HepG2 (cell line): ENCODE measurements at regions not wholly inside any gene's neighbourhood (a gene's known extent, or its start where the extent isn't known, plus 50 kb on each side); places are given as distances from the start of the nearest gene placed in this dataset.

Source experiments
- ATAC-seq: fragments of 200-7000 bp; cut with Tn5 transposase; 3 replicates; pipeline ENCODE4 v1.9.1; 2020; ENCODE audit warnings: mild to moderate bottlenecking, moderate library complexity
- BruUV-seq: library from RNA; stranded (reverse); fragments of 400-500 nt; replicated peaks from 2 replicates; lab custom pipeline; 2021; lab: Mats Ljungman, UMichigan
- CTCF ChIA-PET: fragments of 300-600 bp; formaldehyde crosslinking; extraction: SDS; loops from one replicate; lab custom pipeline; 2021; ENCODE audit warnings: low total read pairs, inconsistent platforms, low intra/inter-chr PET ratio; lab: Yijun Ruan, JAX
- POLR2A ChIA-PET: fragments of 350-600 bp; sonication (Branson Sonifier 250); formaldehyde crosslinking; loops from one replicate; lab custom pipeline; 2020; ENCODE audit warnings: antibody characterized with exemption, inconsistent platforms; lab: Yijun Ruan, JAX
- DNase-seq: peaks from one replicate; pipeline ENCODE4 v3.0.0-alpha.2; 2015; ENCODE audit warnings: low spot score
- FAIRE-seq: peaks from 3 replicates; lab custom pipeline; 2011; peaks lifted over from hg19 to GRCh38; lab: Jason Lieb, UNC
- H2AFZ ChIP-seq: one replicate; pipeline ENCODE4 v1.6.1; 2011; ENCODE audit warnings: low read length, inconsistent platforms
- H3K27ac ChIP-seq: fragments of 300-600 bp; 3 replicates; pipeline ENCODE4 v1.8.0; 2011; ENCODE audit warnings: mixed run types, mild to moderate bottlenecking, mixed read lengths, low read length, inconsistent platforms; ENCODE audit not compliant: insufficient read depth; ENCODE audit errors: extremely low read length
- H3K27me3 ChIP-seq, 2 experiments: fragments of 200-600 bp in 1 of 2; 2 replicates in 1 of 2; 3 replicates in 1 of 2; pipeline versions ENCODE4 v1.6.0 to v1.8.0; 2011; ENCODE audit warnings: low read length in 2 of 2, mild to moderate bottlenecking in 2 of 2, moderate library complexity in 2 of 2, inconsistent platforms in 1 of 2; ENCODE audit not compliant: insufficient read depth in 2 of 2, control insufficient read depth in 1 of 2
- H3K36me3 ChIP-seq, 2 experiments: fragments of 200-600 bp in 1 of 2; replicated peaks in 1 of 2; 2 replicates in 1 of 2; 3 replicates in 1 of 2; pipeline versions ENCODE4 v1.5.1 to v1.8.0; 2011; ENCODE audit warnings: low read length in 2 of 2, inconsistent platforms in 1 of 2; ENCODE audit not compliant: insufficient read depth in 2 of 2, control insufficient read depth in 1 of 2
- H3K4me1 ChIP-seq: 2 replicates; pipeline ENCODE4 v1.5.1; 2012; ENCODE audit warnings: low read length, inconsistent platforms; ENCODE audit not compliant: insufficient read depth
- H3K4me2 ChIP-seq: 2 replicates; pipeline ENCODE4 v1.6.0; 2011; ENCODE audit warnings: low read depth, low read length, inconsistent platforms
- H3K4me3 ChIP-seq, 3 experiments: fragments of 200-600 bp in 1 of 3; sonication (generic), shearing (Covaris generic) in 1 of 3; replicated peaks in 1 of 3; 2 replicates each; pipeline ENCODE4 v1.5.1; 2011 to 2016; ENCODE audit warnings: low read length in 3 of 3, inconsistent platforms in 2 of 3, low read depth in 2 of 3, mild to moderate bottlenecking in 2 of 3, control low read depth in 1 of 3, mixed read lengths in 1 of 3; ENCODE audit not compliant: insufficient read depth in 1 of 3
- H3K79me2 ChIP-seq: one replicate; pipeline ENCODE4 v1.6.1; 2011; ENCODE audit warnings: low read length, inconsistent platforms; ENCODE audit not compliant: insufficient read depth
- H3K9ac ChIP-seq: 2 replicates; pipeline ENCODE4 v1.6.0; 2011; ENCODE audit warnings: mild to moderate bottlenecking, low read depth, low read length, inconsistent platforms; ENCODE audit not compliant: insufficient read depth
- H3K9me3 ChIP-seq: 2 replicates; pipeline ENCODE4 v1.5.1; 2012; ENCODE audit warnings: mild to moderate bottlenecking, low read length
- H4K20me1 ChIP-seq: 2 replicates; pipeline ENCODE4 v1.6.0; 2011; ENCODE audit warnings: inconsistent platforms, mild to moderate bottlenecking, low read length, moderate library complexity; ENCODE audit not compliant: insufficient read depth
- CREM ChIP-seq, 2 experiments: sonication (generic) in 1 of 2; formaldehyde crosslinking in 1 of 2; IDR thresholded peaks; 2 replicates each; pipeline versions ENCODE4 v1.4.0 to v1.6.1; 2016 to 2020; ENCODE audit warnings: antibody characterized with exemption in 1 of 2, mild to moderate bottlenecking in 1 of 2, missing genetic modification reagents in 1 of 2
- FOXJ3 ChIP-seq: sonication (generic); formaldehyde crosslinking; IDR thresholded peaks from 2 replicates; pipeline ENCODE4 v1.4.0; 2020; ENCODE audit warnings: missing genetic modification reagents, mild to moderate bottlenecking, borderline replicate concordance
- GFI1 ChIP-seq: sonication (generic); formaldehyde crosslinking; IDR thresholded peaks from 2 replicates; pipeline ENCODE4 v1.5.0; 2020; ENCODE audit warnings: missing genetic modification reagents, mild to moderate bottlenecking, borderline replicate concordance
- JARID2 ChIP-seq: sonication (generic); formaldehyde crosslinking; IDR thresholded peaks from 2 replicates; pipeline ENCODE4 v1.8.1; 2023; ENCODE audit warnings: missing genetic modification reagents, inconsistent platforms; ENCODE audit not compliant: insufficient replicate concordance
- NFYC ChIP-seq: IDR thresholded peaks from 2 replicates; pipeline ENCODE4 v1.6.1; 2016; ENCODE audit warnings: missing genetic modification reagents, missing compliant biosample characterization
- NR2F6 ChIP-seq, 2 experiments: IDR thresholded peaks; 2 replicates each; pipeline ENCODE4 v1.6.1; 2016; ENCODE audit warnings: antibody characterized with exemption in 1 of 2, mild to moderate bottlenecking in 1 of 2
- POLR2A ChIP-seq, 2 experiments: IDR thresholded peaks; 2 replicates each; pipeline ENCODE4 v1.6.1; 2011; ENCODE audit warnings: low read depth in 2 of 2, low read length in 2 of 2, mild to moderate bottlenecking in 1 of 2, moderate library complexity in 1 of 2; ENCODE audit not compliant: insufficient read depth in 1 of 2
- SRSF1 ChIP-seq: fragments of 200-400 bp; formaldehyde crosslinking; optimal IDR thresholded peaks from 2 replicates; pipeline ENCODE3; 2017; ENCODE audit warnings: mild to moderate bottlenecking, low read depth, low read length, moderate library complexity
- TSC22D2 ChIP-seq: sonication (generic); formaldehyde crosslinking; IDR thresholded peaks from 2 replicates; pipeline ENCODE4 v1.5.1; 2020; ENCODE audit warnings: missing genetic modification reagents, mild to moderate bottlenecking, borderline replicate concordance
- ZNF569 ChIP-seq: sonication (generic); formaldehyde crosslinking; IDR thresholded peaks from 2 replicates; pipeline ENCODE4 v1.5.0; 2020; ENCODE audit warnings: mild to moderate bottlenecking, missing genetic modification reagents, moderate library complexity, borderline replicate concordance
- ZNF607 ChIP-seq: sonication (generic); formaldehyde crosslinking; IDR thresholded peaks from 2 replicates; pipeline ENCODE4 v1.5.1; 2020; ENCODE audit warnings: missing genetic modification reagents, mild to moderate bottlenecking, borderline replicate concordance
- ZNF720 ChIP-seq: sonication (generic); formaldehyde crosslinking; IDR thresholded peaks from 2 replicates; pipeline ENCODE4 v1.4.0; 2020; ENCODE audit warnings: missing genetic modification reagents
- ZNF749 ChIP-seq: sonication (generic); formaldehyde crosslinking; IDR thresholded peaks from 2 replicates; pipeline ENCODE4 v1.8.0; 2022; ENCODE audit warnings: mild to moderate bottlenecking, missing genetic modification reagents, moderate library complexity, borderline replicate concordance
- WGBS: methylation state at CpG from one replicate; pipeline ENCODE4 v1.1.6; 2017; ENCODE audit warnings: low lambda C conversion rate; 5-methylcytosine and 5-hydroxymethylcytosine counted together
- in situ Hi-C: cut with HindIII; loops from 2 replicates; pipeline ENCODE4 v1.10.0; 2017; ENCODE audit warnings: low pct_unique_long_range_greater_than_20kb; ENCODE audit not compliant: extremely low pct_ligation_motif_present
- intact Hi-C: fragments of 100-400 bp; cut with micrococcal nuclease; formaldehyde crosslinking; loops from one replicate; pipeline ENCODE4 v1.10.0; 2022; ENCODE audit not compliant: unreplicated experiment
- TF ChIP-seq, protein P1 (sequence below): sonication (generic); formaldehyde crosslinking; IDR thresholded peaks from 2 replicates; pipeline ENCODE4 v1.4.0; 2020; ENCODE audit warnings: missing genetic modification reagents
- TF ChIP-seq, protein P2 (sequence below): sonication (generic); formaldehyde crosslinking; IDR thresholded peaks from 2 replicates; pipeline ENCODE4 v1.5.0; 2020; ENCODE audit warnings: mild to moderate bottlenecking, missing genetic modification reagents, borderline replicate concordance
- TF ChIP-seq, protein P3 (sequence below): sonication (generic); formaldehyde crosslinking; IDR thresholded peaks from 2 replicates; pipeline ENCODE4 v1.8.1; 2023; ENCODE audit warnings: mild to moderate bottlenecking, moderate library complexity, missing genetic modification reagents
- TF ChIP-seq, protein P4 (sequence below): sonication (generic); formaldehyde crosslinking; IDR thresholded peaks from 2 replicates; pipeline ENCODE4 v1.4.0; 2020; ENCODE audit warnings: mild to moderate bottlenecking, missing genetic modification reagents

DNA sequence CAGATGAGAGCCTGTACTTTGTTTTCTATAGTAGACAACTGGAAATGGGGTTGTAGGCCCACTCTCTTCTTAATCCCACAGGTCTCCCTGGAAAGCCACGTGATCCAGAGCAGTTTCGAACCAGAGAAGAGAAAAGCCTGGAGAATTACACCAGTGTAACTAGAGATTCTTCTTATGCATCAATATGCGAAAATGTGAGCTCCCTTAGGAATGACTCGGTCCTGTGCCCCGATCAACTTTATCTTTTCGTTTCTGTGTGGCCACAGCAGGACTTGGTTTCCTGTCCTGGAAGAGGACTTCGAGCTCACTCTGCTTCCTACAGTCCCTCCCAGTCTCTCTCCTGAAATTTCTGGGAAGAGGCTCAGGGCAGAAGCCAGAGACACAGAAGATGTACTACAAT lies 73.8 kb upstream of the TPM1 start (continued):
- TF ChIP-seq, protein P1, sequence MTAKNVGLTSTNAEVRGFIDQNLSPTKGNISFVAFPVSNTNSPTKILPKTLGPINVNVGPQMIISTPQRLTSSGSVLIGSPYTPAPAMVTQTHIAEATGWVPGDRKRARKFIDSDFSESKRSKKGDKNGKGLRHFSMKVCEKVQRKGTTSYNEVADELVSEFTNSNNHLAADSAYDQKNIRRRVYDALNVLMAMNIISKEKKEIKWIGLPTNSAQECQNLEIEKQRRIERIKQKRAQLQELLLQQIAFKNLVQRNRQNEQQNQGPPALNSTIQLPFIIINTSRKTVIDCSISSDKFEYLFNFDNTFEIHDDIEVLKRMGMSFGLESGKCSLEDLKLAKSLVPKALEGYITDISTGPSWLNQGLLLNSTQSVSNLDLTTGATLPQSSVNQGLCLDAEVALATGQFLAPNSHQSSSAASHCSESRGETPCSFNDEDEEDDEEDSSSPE (CRISPR knock-in tag): no peak
- no peak for TF ChIP-seq TSC22D2 (CRISPR knock-in tag)
- TF ChIP-seq, all 625 proteins: peak for 0

DNA sequence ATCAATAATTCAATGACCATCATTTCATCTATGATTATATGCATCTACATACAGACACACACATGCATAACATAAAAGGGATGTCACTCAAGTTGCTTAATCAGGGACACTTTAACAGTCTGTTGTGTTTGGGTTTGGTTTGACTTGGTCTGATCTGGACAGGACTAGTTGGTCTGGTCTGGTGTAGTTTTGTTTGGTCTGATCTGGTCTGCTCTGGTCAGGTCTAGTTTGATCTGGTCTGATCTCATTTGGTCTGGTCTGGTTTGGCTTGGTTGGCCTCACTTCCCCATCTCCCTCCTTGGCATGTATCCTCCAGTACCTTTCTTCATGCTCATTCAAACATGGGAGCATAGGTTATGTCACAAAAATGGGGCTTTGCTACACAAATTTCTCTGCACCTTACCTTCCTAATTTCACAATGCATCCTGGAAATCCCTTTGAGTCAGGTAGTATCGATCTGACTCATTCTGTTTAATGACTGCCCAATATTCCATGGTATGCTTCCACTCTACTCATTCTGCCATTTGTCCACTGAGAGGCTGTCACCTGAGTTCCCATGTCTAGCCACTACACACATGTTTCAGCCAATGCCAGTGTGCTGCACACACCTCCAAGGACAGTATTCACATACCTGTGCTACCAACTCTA lies 73.0 kb upstream of the TPM1 start:
- peaks cover 0 to 8% of the 10 kb centered on the region in 2 experiments; a peak in 2 of 5 replicates for H3K27me3 ChIP-seq
- no TSS peak for BruUV-seq
- WGBS: 96% methylated on average over 1 of the region's 1 CpG
- H3K27ac ChIP-seq: no peak overlapping the region
- H3K36me3 ChIP-seq: no peaks in the 10 kb centered on the region
- peaks cover 13% of the 10 kb centered on the region for H3K4me1 ChIP-seq
- H3K4me3 ChIP-seq: no peak overlapping the region
- intact Hi-C loops (no loop called here), in situ Hi-C loops (no loop called here)
- no peak for FAIRE-seq
- H3K9ac ChIP-seq: no peak overlapping the region
- no peak for ATAC-seq
- H3K4me2 ChIP-seq: no peak overlapping the region
- no peak for DNase-seq
- no peaks in the 10 kb centered on the region for H3K9me3 ChIP-seq
- H2AFZ ChIP-seq: no peak overlapping the region
- H3K79me2 ChIP-seq: no peaks in the 10 kb centered on the region
- ChIA-PET POLR2A (no interaction called here), CTCF (no interaction called here)
- H4K20me1 ChIP-seq: no peaks in the 10 kb centered on the region
- TF ChIP-seq ZNF749: no peak
- TF ChIP-seq CREM (IDR thresholded peaks at IDR 0.05): no peak
- no peak for TF ChIP-seq CREM (CRISPR knock-in tag; IDR thresholded peaks at IDR 0.05)
- TF ChIP-seq, protein P2, sequence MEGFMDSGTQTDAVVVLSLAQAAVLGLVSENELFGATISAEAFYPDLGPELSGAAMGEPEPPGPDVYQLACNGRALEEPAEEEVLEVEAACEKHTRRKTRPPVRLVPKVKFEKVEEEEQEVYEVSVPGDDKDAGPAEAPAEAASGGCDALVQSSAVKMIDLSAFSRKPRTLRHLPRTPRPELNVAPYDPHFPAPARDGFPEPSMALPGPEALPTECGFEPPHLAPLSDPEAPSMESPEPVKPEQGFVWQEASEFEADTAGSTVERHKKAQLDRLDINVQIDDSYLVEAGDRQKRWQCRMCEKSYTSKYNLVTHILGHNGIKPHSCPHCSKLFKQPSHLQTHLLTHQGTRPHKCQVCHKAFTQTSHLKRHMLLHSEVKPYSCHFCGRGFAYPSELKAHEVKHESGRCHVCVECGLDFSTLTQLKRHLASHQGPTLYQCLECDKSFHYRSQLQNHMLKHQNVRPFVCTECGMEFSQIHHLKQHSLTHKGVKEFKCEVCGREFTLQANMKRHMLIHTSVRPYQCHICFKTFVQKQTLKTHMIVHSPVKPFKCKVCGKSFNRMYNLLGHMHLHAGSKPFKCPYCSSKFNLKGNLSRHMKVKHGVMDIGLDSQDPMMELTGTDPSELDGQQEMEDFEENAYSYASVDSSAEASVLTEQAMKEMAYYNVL (CRISPR knock-in tag): no peak
- TF ChIP-seq NFYC (CRISPR knock-in tag): no peak
- TF ChIP-seq ZNF607 (CRISPR knock-in tag): no peak
- TF ChIP-seq ZNF569 (CRISPR knock-in tag): no peak
- TF ChIP-seq ZNF720 (CRISPR knock-in tag): no peak
- TF ChIP-seq NR2F6 (IDR thresholded peaks at IDR 0.05): no peak
- no peak for TF ChIP-seq NR2F6 (CRISPR knock-in tag; IDR thresholded peaks at IDR 0.05)
- no peak for TF ChIP-seq POLR2A (IDR thresholded peaks at IDR 0.05; ENCODE audit: insufficient read depth in 1 of 2, low read depth in 2 of 2, low read length in 2 of 2)
- no peak for TF ChIP-seq JARID2 (CRISPR knock-in tag)
- TF ChIP-seq, protein P3, sequence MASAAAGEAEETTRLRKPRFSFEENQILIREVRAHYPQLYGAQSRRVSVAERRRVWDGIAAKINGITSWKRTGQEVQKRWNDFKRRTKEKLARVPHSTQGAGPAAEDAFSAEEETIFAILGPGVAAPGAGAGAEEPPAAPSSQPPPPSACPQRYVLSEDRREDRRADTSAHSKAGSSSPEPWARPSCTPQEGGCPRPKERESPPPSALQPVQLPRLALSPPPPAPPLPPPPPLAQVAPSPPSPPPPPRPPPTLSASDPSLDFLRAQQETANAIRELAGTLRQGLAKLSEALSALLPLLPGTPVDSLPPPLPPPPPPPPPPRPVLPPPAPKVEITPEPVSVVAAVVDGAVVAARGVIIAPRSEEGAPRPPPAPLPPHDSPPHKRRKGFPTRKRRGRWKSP: no peak
- no peak for TF ChIP-seq GFI1
- TF ChIP-seq FOXJ3 (CRISPR knock-in tag): no peak
- TF ChIP-seq, protein P4, sequence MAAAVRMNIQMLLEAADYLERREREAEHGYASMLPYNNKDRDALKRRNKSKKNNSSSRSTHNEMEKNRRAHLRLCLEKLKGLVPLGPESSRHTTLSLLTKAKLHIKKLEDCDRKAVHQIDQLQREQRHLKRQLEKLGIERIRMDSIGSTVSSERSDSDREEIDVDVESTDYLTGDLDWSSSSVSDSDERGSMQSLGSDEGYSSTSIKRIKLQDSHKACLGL: no peak
- no peak for TF ChIP-seq SRSF1
